GM12873 (cell line): ENCODE measurements at regions not wholly inside any gene's neighbourhood (a gene's known extent, or its start where the extent isn't known, plus 50 kb on each side); places are given as distances from the start of the nearest gene placed in this dataset.
A peak's percentile ranks its signal among the peaks of the same experiment; 100 is the strongest.

Experiments used
- TF ChIP-seq, protein P1 (sequence below): IDR thresholded peaks from 2 replicates; pipeline ENCODE4 v1.5.1; 2012; ENCODE audit warnings: low read depth, mild to moderate bottlenecking, moderate library complexity, low read length, control low read depth; ENCODE audit not compliant: insufficient read depth; ENCODE audit errors: missing control alignments

GRCh38 chr14:51145246-51145645 is 50.3 kb upstream of the TRIM9 start:
- TF ChIP-seq, protein P1, sequence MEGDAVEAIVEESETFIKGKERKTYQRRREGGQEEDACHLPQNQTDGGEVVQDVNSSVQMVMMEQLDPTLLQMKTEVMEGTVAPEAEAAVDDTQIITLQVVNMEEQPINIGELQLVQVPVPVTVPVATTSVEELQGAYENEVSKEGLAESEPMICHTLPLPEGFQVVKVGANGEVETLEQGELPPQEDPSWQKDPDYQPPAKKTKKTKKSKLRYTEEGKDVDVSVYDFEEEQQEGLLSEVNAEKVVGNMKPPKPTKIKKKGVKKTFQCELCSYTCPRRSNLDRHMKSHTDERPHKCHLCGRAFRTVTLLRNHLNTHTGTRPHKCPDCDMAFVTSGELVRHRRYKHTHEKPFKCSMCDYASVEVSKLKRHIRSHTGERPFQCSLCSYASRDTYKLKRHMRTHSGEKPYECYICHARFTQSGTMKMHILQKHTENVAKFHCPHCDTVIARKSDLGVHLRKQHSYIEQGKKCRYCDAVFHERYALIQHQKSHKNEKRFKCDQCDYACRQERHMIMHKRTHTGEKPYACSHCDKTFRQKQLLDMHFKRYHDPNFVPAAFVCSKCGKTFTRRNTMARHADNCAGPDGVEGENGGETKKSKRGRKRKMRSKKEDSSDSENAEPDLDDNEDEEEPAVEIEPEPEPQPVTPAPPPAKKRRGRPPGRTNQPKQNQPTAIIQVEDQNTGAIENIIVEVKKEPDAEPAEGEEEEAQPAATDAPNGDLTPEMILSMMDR: no peak

DNA sequence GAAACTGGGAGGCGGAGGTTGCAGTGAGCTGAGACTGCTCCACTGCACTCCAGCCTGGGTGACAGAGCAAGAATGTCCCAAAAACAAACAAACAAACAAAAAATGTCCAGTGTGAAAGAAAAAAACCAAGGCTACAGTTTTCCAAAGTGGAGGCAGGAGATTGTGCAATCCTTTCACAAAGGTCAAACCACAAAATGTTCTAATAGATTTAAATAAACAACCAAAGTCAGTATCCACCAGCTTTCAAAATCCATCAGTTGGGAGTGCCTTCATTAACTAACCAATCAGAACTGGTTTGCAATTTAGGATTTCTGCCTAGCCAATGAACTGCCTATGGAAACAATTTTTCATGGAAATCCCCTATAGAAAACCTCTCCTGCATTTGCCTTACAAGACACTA is 52.3 kb upstream of the TRIM9 start:
- TF ChIP-seq, protein P1: no peak

- TF ChIP-seq, protein P1: no peak
Measured at GRCh38 chr14:51155326-51155725, 60.4 kb upstream of the TRIM9 start.

DNA sequence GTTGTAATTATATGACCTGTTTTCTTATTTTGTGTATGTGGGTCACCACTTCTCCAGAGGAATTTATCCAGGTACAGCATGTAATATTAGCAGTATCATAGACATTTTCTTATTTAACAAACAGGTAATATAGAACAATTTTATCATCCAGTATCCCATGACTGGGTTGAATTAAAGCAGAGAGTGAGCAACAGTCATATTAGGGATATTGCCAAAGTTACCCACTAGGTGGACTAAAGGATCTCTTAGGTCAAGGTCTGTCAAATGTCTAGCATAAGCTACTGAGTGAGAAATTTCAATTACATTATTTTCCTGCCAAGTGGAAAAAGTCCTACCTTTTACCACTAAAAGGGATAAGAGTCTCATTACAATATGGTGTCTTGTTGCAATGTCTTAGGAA is 62.1 kb upstream of the TRIM9 start:
- TF ChIP-seq, protein P1: peak; percentile 63

GRCh38 chr14:51160871-51161270 is 66.0 kb upstream of the TRIM9 start:
- TF ChIP-seq, protein P1: no peak

DNA sequence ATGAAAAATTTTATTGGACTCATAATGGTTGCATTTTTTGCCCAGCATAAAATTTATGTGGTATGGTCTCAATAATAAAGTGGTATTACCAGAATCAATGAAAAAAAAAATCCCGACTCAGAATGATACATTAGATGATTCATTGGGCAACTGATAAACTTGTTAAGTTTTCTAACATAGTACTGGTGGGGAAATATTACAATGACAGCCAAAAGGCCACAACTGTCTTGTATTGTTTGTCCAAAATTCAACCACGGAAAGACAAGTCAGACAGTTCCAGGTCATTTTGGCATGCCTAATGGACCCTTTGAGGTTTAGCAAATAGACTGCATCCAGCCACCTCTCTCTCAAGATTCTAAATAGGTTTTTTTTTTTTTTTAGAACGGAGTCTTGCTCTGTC is 70.5 kb upstream of the TRIM9 start:
- TF ChIP-seq, protein P1: no peak

DNA sequence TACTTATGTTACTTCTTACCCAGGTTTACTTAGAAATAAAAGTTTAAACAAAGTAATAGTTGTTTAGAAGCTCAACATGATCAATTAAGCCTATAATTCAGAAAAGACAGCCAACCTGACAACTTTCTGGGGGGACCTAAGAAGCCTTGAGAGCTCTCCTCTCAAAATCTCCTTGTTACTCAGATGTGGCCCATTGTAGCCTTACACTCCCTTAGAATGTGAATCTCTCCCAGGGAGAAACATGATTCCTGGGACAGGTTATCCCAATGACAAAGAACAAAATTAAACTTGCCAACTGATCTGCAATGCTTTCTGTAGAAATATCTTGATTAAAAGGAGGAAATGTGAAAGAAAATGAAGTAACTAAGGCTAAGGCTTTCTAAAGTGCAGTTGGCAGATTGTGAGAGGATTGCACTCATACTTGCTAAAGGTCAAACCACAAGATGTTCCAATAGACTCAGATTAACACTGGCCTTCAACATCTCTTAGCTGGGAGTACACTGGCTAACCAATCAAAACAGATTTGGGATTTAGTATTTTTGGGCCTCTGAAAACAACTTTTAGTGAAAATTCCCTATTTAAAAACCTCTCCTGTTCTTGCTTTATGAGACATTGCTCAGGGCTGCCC is 72.3 kb upstream of the TMX1 start:
- TF ChIP-seq, protein P1: no peak
